GM12878 (cell line): ENCODE measurements at regions not wholly inside any gene's neighbourhood (a gene's known extent, or its start where the extent isn't known, plus 50 kb on each side); places are given as distances from the start of the nearest gene placed in this dataset.

Experiments
- ATAC-seq: fragments of 200-7000 bp; cut with Tn5 transposase; 3 replicates; pipeline ENCODE4 v1.9.1; 2020; ENCODE audit warnings: mild to moderate bottlenecking, moderate library complexity
- BruUV-seq: library from RNA; stranded (reverse); fragments of 400-500 nt; replicated peaks from 2 replicates; lab custom pipeline; 2021; lab: Mats Ljungman, UMichigan
- CTCF ChIA-PET: fragments of 300-600 bp; sonication (Branson Sonifier 250); formaldehyde crosslinking; extraction: SDS; loops from one replicate; lab custom pipeline; 2021; ENCODE audit warnings: inconsistent platforms; lab: Yijun Ruan, JAX
- POLR2A ChIA-PET: fragments of 350-600 bp; formaldehyde crosslinking; extraction: SDS; loops from one replicate; lab custom pipeline; 2021; ENCODE audit warnings: inconsistent platforms; lab: Charles Lee
- RAD21 ChIA-PET: fragments of 300-600 bp; sonication (Branson Sonifier 250); formaldehyde crosslinking; loops from one replicate; lab custom pipeline; 2023; ENCODE audit warnings: antibody characterized with exemption; ENCODE audit not compliant: unreplicated experiment; lab: Charles Lee
- SMC1A ChIA-PET: fragments of 300-600 bp; sonication (Branson Sonifier 250); formaldehyde crosslinking; loops from one replicate; lab custom pipeline; 2023; ENCODE audit not compliant: unreplicated experiment, uncharacterized antibody; lab: Charles Lee
- DNase-seq: peaks from one replicate; pipeline ENCODE4 v3.0.0-alpha.2; 2011; ENCODE audit warnings: low read depth, low spot score
- FAIRE-seq: peaks from 3 replicates; lab custom pipeline; 2011; peaks lifted over from hg19 to GRCh38; lab: Jason Lieb, UNC
- H2AFZ ChIP-seq: 2 replicates; pipeline ENCODE4 v1.6.0; 2011; ENCODE audit warnings: low read depth, low read length, control low read depth; ENCODE audit not compliant: control insufficient read depth
- H3K27ac ChIP-seq: 2 replicates; pipeline ENCODE4 v1.5.1; 2011; ENCODE audit warnings: control low read depth; ENCODE audit not compliant: control insufficient read depth, insufficient read depth
- H3K27me3 ChIP-seq, 2 experiments: replicated peaks in 1 of 2; 2 replicates each; pipeline versions ENCODE4 v1.6.0 to v1.6.1; 2011; ENCODE audit warnings: low read length in 1 of 2; ENCODE audit not compliant: control insufficient read depth in 2 of 2, insufficient read depth in 2 of 2
- H3K36me3 ChIP-seq, 2 experiments: 2 replicates each; pipeline ENCODE4 v1.5.1; 2011; ENCODE audit warnings: low read length in 1 of 2; ENCODE audit not compliant: control insufficient read depth in 2 of 2, insufficient read depth in 2 of 2
- H3K4me1 ChIP-seq: 2 replicates; pipeline ENCODE4 v1.6.1; 2011; ENCODE audit warnings: mild to moderate bottlenecking, low read length, moderate library complexity, mixed read lengths; ENCODE audit not compliant: control insufficient read depth, insufficient read depth
- H3K4me2 ChIP-seq: 2 replicates; pipeline ENCODE4 v1.6.0; 2011; ENCODE audit warnings: control low read depth; ENCODE audit not compliant: control insufficient read depth, insufficient read depth
- H3K4me3 ChIP-seq: fragments of 200-600 bp; sonication (generic); 2 replicates; pipeline ENCODE4 v1.5.1; 2016
- H3K79me2 ChIP-seq: 2 replicates; pipeline ENCODE4 v1.6.0; 2011; ENCODE audit warnings: low read length; ENCODE audit not compliant: control insufficient read depth, insufficient read depth
- H3K9ac ChIP-seq: 2 replicates; pipeline ENCODE4 v1.8.0; 2011; ENCODE audit warnings: low read length, control low read depth, mixed read lengths; ENCODE audit not compliant: control insufficient read depth, insufficient read depth
- H3K9me3 ChIP-seq: replicated peaks from 3 replicates; pipeline ENCODE4 v1.5.1; 2011; ENCODE audit warnings: mild to moderate bottlenecking, low read length; ENCODE audit not compliant: control insufficient read depth, insufficient read depth
- H4K20me1 ChIP-seq: 2 replicates; pipeline ENCODE4 v1.6.0; 2011; ENCODE audit not compliant: control insufficient read depth, insufficient read depth
- CBX3 ChIP-seq: fragments of 200-600 bp; sonication (generic); IDR thresholded peaks from 2 replicates; pipeline ENCODE4 v1.6.1; 2016; ENCODE audit warnings: low read depth, borderline replicate concordance
- CHD2 ChIP-seq: IDR thresholded peaks from 2 replicates; pipeline ENCODE4 v1.6.1; 2011; ENCODE audit warnings: low read depth, low read length, improper control_type of control experiment, borderline replicate concordance
- ETV6 ChIP-seq, 2 experiments: fragments of 450-650 bp in 1 of 2; IDR thresholded peaks in 1 of 2; conservative IDR thresholded peaks in 1 of 2; 2 replicates each; pipeline ENCODE4 v1.6.1; 2014; ENCODE audit warnings: antibody characterized with exemption in 1 of 2, borderline replicate concordance in 1 of 2, low read depth in 1 of 2, mild to moderate bottlenecking in 1 of 2, moderate library complexity in 1 of 2
- GABPA ChIP-seq: IDR thresholded peaks from 2 replicates; pipeline ENCODE4 v1.6.1; 2014; ENCODE audit warnings: antibody characterized with exemption, low read depth, mild to moderate bottlenecking, inconsistent platforms
- NRF1 ChIP-seq: conservative IDR thresholded peaks from 2 replicates; pipeline ENCODE4 v1.6.1; 2011; ENCODE audit warnings: mild to moderate bottlenecking, low read depth, low read length, improper control_type of control experiment
- PAX8 ChIP-seq: fragments of 450-650 bp; IDR thresholded peaks from 2 replicates; pipeline ENCODE4 v1.6.1; 2017; ENCODE audit warnings: mild to moderate bottlenecking, moderate library complexity
- POLR2AphosphoS2 ChIP-seq: IDR thresholded peaks from 2 replicates; pipeline ENCODE4 v1.6.1; 2011; ENCODE audit warnings: low read depth, mild to moderate bottlenecking, low read length, improper control_type of control experiment, moderate library complexity
- RAD21 ChIP-seq: IDR thresholded peaks from 2 replicates; pipeline ENCODE4 v1.6.1; 2011; ENCODE audit warnings: mild to moderate bottlenecking, low read depth, low read length, moderate library complexity; ENCODE audit not compliant: insufficient read depth
- SREBF1 ChIP-seq: IDR thresholded peaks from 2 replicates; pipeline ENCODE4 v1.6.1; 2012; ENCODE audit warnings: mild to moderate bottlenecking, low read length
- ZNF207 ChIP-seq: fragments of 450-650 bp; IDR thresholded peaks from 2 replicates; pipeline ENCODE4 v1.6.1; 2014; ENCODE audit warnings: antibody characterized with exemption, mild to moderate bottlenecking, borderline replicate concordance
- ZNF622 ChIP-seq: fragments of 450-650 bp; IDR thresholded peaks from 2 replicates; pipeline ENCODE4 v1.6.1; 2017; ENCODE audit warnings: mild to moderate bottlenecking, inconsistent platforms
- WGBS: methylation state at CpG from one replicate; pipeline ENCODE4 v1.1.6; 2016; ENCODE audit warnings: low lambda C conversion rate; ENCODE audit not compliant: insufficient replicate concordance, insufficient coverage; ENCODE audit errors: missing lambda C conversion rate; 5-methylcytosine and 5-hydroxymethylcytosine counted together
- in situ Hi-C: fragments of 300-500 bp; cut with MboI; formaldehyde crosslinking; loops from 9 replicates; pipeline ENCODE4 v1.14.3; 2018; ENCODE audit warnings: mixed read lengths
- intact Hi-C: fragments of 100-400 bp; cut with micrococcal nuclease; formaldehyde crosslinking; loops from one replicate; pipeline ENCODE4 v1.14.2; 2022; ENCODE audit not compliant: unreplicated experiment
- TF ChIP-seq, protein P1 (sequence below): fragments of 450-650 bp; conservative IDR thresholded peaks from 2 replicates; pipeline ENCODE4 v1.6.1; 2017; ENCODE audit warnings: mild to moderate bottlenecking, moderate library complexity

DNA sequence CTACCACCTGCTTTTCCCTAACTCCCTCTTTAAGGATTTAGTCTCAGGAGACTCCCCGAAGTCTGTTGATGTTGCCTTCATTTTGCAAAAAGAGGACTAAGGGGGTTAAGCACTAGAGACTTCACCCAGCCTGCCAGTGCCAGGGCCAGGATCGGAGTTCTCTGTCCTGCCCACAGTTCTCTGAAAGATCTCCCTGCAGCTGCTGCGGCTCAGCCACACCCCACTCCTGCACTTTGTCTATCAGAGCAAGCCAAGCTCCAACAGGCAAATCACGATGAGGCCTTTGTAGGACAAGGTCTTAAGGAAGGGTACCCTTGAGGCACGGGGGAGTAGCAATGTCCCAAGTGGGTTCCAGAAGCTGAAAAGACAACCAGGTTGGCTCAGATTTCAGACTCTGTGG is 148.8 kb upstream of the EGLN3 start:
- no peak; the same call in 2 of the 3 replicates for ATAC-seq
- TF ChIP-seq POLR2AphosphoS2, result no peak
- TF ChIP-seq CBX3, result no peak
- TF ChIP-seq CHD2, result no peak
- no peak for TF ChIP-seq RAD21
- no peak for TF ChIP-seq ETV6 (conservative IDR thresholded peaks at IDR 0.05 in 1 of 2, IDR thresholded peaks at IDR 0.05 in 1 of 2; ENCODE audit: borderline replicate concordance in 1 of 2, low read depth in 1 of 2)
- no peak for TF ChIP-seq ZNF207
- no peak for TF ChIP-seq ZNF622
- no peak for TF ChIP-seq SREBF1
- no peak for TF ChIP-seq GABPA
- no peak for TF ChIP-seq PAX8
- TF ChIP-seq, protein P1, sequence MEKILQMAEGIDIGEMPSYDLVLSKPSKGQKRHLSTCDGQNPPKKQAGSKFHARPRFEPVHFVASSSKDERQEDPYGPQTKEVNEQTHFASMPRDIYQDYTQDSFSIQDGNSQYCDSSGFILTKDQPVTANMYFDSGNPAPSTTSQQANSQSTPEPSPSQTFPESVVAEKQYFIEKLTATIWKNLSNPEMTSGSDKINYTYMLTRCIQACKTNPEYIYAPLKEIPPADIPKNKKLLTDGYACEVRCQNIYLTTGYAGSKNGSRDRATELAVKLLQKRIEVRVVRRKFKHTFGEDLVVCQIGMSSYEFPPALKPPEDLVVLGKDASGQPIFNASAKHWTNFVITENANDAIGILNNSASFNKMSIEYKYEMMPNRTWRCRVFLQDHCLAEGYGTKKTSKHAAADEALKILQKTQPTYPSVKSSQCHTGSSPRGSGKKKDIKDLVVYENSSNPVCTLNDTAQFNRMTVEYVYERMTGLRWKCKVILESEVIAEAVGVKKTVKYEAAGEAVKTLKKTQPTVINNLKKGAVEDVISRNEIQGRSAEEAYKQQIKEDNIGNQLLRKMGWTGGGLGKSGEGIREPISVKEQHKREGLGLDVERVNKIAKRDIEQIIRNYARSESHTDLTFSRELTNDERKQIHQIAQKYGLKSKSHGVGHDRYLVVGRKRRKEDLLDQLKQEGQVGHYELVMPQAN, result no peak
- no peak for TF ChIP-seq NRF1
- TF ChIP-seq, all 136 proteins: peak for 0

More for the DNA sequence above, 148.8 kb upstream of the EGLN3 start:
- no peaks in the 10 kb centered on the region for H3K36me3 ChIP-seq
- in situ Hi-C loops, result no loop called here
- H3K79me2 ChIP-seq, result no peaks in the 10 kb centered on the region
- POLR2A ChIA-PET, result interaction anchor here (0.9 to 1.2 kb wide), 2 partner anchors 128 to 159 kb away, joined by 3 read pairs; no protein-coding TSS in a partner anchor
- WGBS, result 24% methylated on average over 5 of the region's 5 CpGs
- no peaks in the 10 kb centered on the region for H4K20me1 ChIP-seq
- no peak overlapping the region for H2AFZ ChIP-seq
- BruUV-seq, result no TSS peak
- DNase-seq, result no peak
- no peak overlapping the region for H3K9ac ChIP-seq
- H3K27me3 ChIP-seq, result no peaks in the 10 kb centered on the region
- no peak overlapping the region for H3K27ac ChIP-seq
- CTCF ChIA-PET, result interaction anchor here (0.9 to 18.8 kb wide), 13 partner anchors 13 to 411 kb away, joined by 3 to 809 read pairs (median 20); no protein-coding TSS in a partner anchor
- FAIRE-seq, result no peak
- intact Hi-C loops, result loop anchor here (2.0 to 10.0 kb wide), 4 partner anchors 129 to 251 kb away; no protein-coding TSS in a partner anchor
- no peak overlapping the region for H3K4me2 ChIP-seq
- H3K4me1 ChIP-seq, result no peaks in the 10 kb centered on the region
- SMC1A ChIA-PET, result interaction anchor here (0.9 to 15.2 kb wide), 14 partner anchors 12 to 255 kb away, joined by 3 to 668 read pairs (median 26); partner anchors contain the start of gene EGLN3
- RAD21 ChIA-PET, result interaction anchor here (0.6 to 9.9 kb wide), 11 partner anchors 48 to 255 kb away, joined by 3 to 466 read pairs (median 30); no protein-coding TSS in a partner anchor
- no peaks in the 10 kb centered on the region; the same call in 2 of the 3 replicates for H3K9me3 ChIP-seq
- H3K4me3 ChIP-seq, result no peak overlapping the region
